NCI-H748 (cell line): ENCODE measurements at regions not wholly inside any gene's neighbourhood (a gene's known extent, or its start where the extent isn't known, plus 50 kb on each side); places are given as distances from the start of the nearest gene placed in this dataset.
A peak's percentile ranks its signal among the peaks of the same experiment; 100 is the strongest.

ENCODE experiments used
- DNase-seq: peaks from one replicate; lab custom pipeline; 2025; ENCODE audit not compliant: unreplicated experiment; lab: John Stamatoyannopoulos, UW

GRCh38 chr4:31051565-31051964, 331.4 kb downstream of the PCDH7 start:
- no peak for DNase-seq

GRCh38 chr4:31052519-31052918, 332.4 kb downstream of the PCDH7 start:
- DNase-seq, result no peak

GRCh38 chr4:31053451-31053850, 333.3 kb downstream of the PCDH7 start:
- no peak for DNase-seq

GRCh38 chr4:31054295-31054694, 334.1 kb downstream of the PCDH7 start:
- DNase-seq, result no peak

GRCh38 chr4:31058656-31059055, 338.5 kb downstream of the PCDH7 start:
- peak; percentile 69 for DNase-seq

GRCh38 chr4:31059753-31060522, 339.8 kb downstream of the PCDH7 start:
- DNase-seq, result peak; percentile 71

GRCh38 chr4:31065086-31065485, 344.9 kb downstream of the PCDH7 start:
- no peak for DNase-seq

- no peak for DNase-seq
Observed at GRCh38 chr4:31068257-31069075, 348.3 kb downstream of the PCDH7 start.

- no peak for DNase-seq
Observed at GRCh38 chr4:31069151-31069550, 349.0 kb downstream of the PCDH7 start.

- DNase-seq, result no peak
Observed at GRCh38 chr4:31071508-31072486, 351.6 kb downstream of the PCDH7 start.

GRCh38 chr4:31075969-31076368, 355.8 kb downstream of the PCDH7 start:
- no peak for DNase-seq

- DNase-seq, result no peak
Observed at GRCh38 chr4:31078661-31079060, 358.5 kb downstream of the PCDH7 start.

- no peak for DNase-seq
Observed at GRCh38 chr4:31080887-31081286, 360.7 kb downstream of the PCDH7 start.

GRCh38 chr4:31081366-31081765, 361.2 kb downstream of the PCDH7 start:
- DNase-seq, result no peak

- no peak for DNase-seq
Observed at GRCh38 chr4:31083456-31083855, 363.3 kb downstream of the PCDH7 start.

- peak; percentile 22 for DNase-seq
Observed at GRCh38 chr4:31084806-31085416, 364.7 kb downstream of the PCDH7 start.

- DNase-seq, result no peak
Observed at GRCh38 chr4:31085689-31086088, 365.5 kb downstream of the PCDH7 start.

GRCh38 chr4:31086756-31087330, 366.7 kb downstream of the PCDH7 start:
- peak; percentile 31 for DNase-seq

GRCh38 chr4:31088600-31089230, 368.5 kb downstream of the PCDH7 start:
- DNase-seq, result peak; percentile 60

- DNase-seq, result peak; percentile 90
Observed at GRCh38 chr4:31089815-31090214, 369.6 kb downstream of the PCDH7 start.
